H1 (cell line): ENCODE measurements at regions not wholly inside any gene's neighbourhood (a gene's known extent, or its start where the extent isn't known, plus 50 kb on each side); places are given as distances from the start of the nearest gene placed in this dataset.

Experiments
- CTCF ChIA-PET: fragments of 300-600 bp; sonication (Branson Sonifier 250); formaldehyde crosslinking; loops from one replicate; lab custom pipeline; 2021; ENCODE audit not compliant: partially characterized antibody; lab: Charles Lee
- POLR2A ChIA-PET: fragments of 300-600 bp; sonication (Branson Sonifier 250); formaldehyde crosslinking; loops from one replicate; lab custom pipeline; 2021; ENCODE audit warnings: inconsistent platforms; ENCODE audit not compliant: partially characterized antibody; lab: Charles Lee
- DNase-seq, 2 experiments: peaks; one replicate each; pipeline versions ENCODE4 v3.0.0 to v3.0.0-alpha.2; 2010 to 2022; ENCODE audit warnings: low spot score in 2 of 2, low read depth in 1 of 2, mixed read lengths in 1 of 2
- FAIRE-seq: peaks from 2 replicates; lab custom pipeline; 2011; peaks lifted over from hg19 to GRCh38; lab: Jason Lieb, UNC
- H2AFZ ChIP-seq: 2 replicates; pipeline ENCODE4 v1.8.1; 2012; ENCODE audit warnings: low read length, inconsistent platforms
- H2AK5ac ChIP-seq: 2 replicates; pipeline ENCODE4 v1.6.1; 2013; ENCODE audit warnings: low read depth, low read length
- H2BK120ac ChIP-seq: replicated peaks from 2 replicates; pipeline ENCODE3; 2013; ENCODE audit warnings: low read depth, low read length, inconsistent platforms
- H2BK12ac ChIP-seq: 2 replicates; pipeline ENCODE4 v1.6.1; 2013; ENCODE audit warnings: low read depth, low read length
- H2BK15ac ChIP-seq: 2 replicates; pipeline ENCODE4 v1.6.1; 2013; ENCODE audit warnings: low read length
- H2BK20ac ChIP-seq: 2 replicates; pipeline ENCODE4 v1.6.1; 2013; ENCODE audit warnings: low read length
- H2BK5ac ChIP-seq: 2 replicates; pipeline ENCODE4 v1.6.1; 2013; ENCODE audit warnings: low read depth, low read length
- H3K14ac ChIP-seq: 2 replicates; pipeline ENCODE4 v1.6.1; 2013; ENCODE audit warnings: inconsistent platforms; ENCODE audit not compliant: insufficient read length
- H3K18ac ChIP-seq: 2 replicates; pipeline ENCODE4 v1.6.1; 2013; ENCODE audit warnings: low read length; ENCODE audit errors: extremely low read depth
- H3K23ac ChIP-seq: 2 replicates; pipeline ENCODE4 v1.6.1; 2013; ENCODE audit warnings: inconsistent platforms; ENCODE audit not compliant: insufficient read length
- H3K23me2 ChIP-seq: 2 replicates; pipeline ENCODE4 v1.6.1; 2013; ENCODE audit warnings: low read depth, low read length
- H3K27ac ChIP-seq: 2 replicates; pipeline ENCODE4 v1.6.1; 2011; ENCODE audit warnings: low read depth, low read length, inconsistent platforms
- H3K27me3 ChIP-seq, 4 experiments: replicated peaks in 1 of 4; 1 replicate in 1 of 4; 2 replicates in 3 of 4; pipeline versions ENCODE4 v1.6.1 to v1.8.1; 2011 to 2013; ENCODE audit warnings: low read length in 3 of 4, mild to moderate bottlenecking in 3 of 4, inconsistent platforms in 2 of 4, mixed read lengths in 2 of 4, moderate library complexity in 1 of 4; ENCODE audit not compliant: control insufficient read depth in 3 of 4, insufficient read depth in 3 of 4; ENCODE audit errors: extremely low read depth in 1 of 4
- H3K36me3 ChIP-seq, 4 experiments: 2 replicates each; pipeline versions ENCODE4 v1.6.1 to v1.8.1; 2011 to 2013; ENCODE audit warnings: mild to moderate bottlenecking in 4 of 4, low read length in 3 of 4, moderate library complexity in 2 of 4, control low read depth in 1 of 4, inconsistent platforms in 1 of 4; ENCODE audit not compliant: insufficient read depth in 4 of 4, control insufficient read depth in 2 of 4
- H3K4ac ChIP-seq: replicated peaks from 2 replicates; pipeline ENCODE3; 2013; ENCODE audit warnings: low read length, low read depth, mixed read lengths, inconsistent platforms; ENCODE audit not compliant: insufficient read length
- H3K4me1 ChIP-seq, 4 experiments: replicated peaks in 1 of 4; 1 replicate in 1 of 4; 2 replicates in 3 of 4; pipeline versions ENCODE4 v1.6.1 to v1.8.1; 2011 to 2013; ENCODE audit warnings: low read length in 3 of 4, inconsistent platforms in 2 of 4, mixed read lengths in 1 of 4; ENCODE audit not compliant: insufficient read depth in 4 of 4, control insufficient read depth in 3 of 4
- H3K4me2 ChIP-seq, 2 experiments: 2 replicates each; pipeline versions ENCODE4 v1.6.1 to v1.8.1; 2011 to 2013; ENCODE audit warnings: low read depth in 2 of 2, low read length in 2 of 2, control low read depth in 1 of 2, inconsistent platforms in 1 of 2, mild to moderate bottlenecking in 1 of 2; ENCODE audit not compliant: insufficient read depth in 1 of 2
- H3K4me3 ChIP-seq, 4 experiments: fragments of 200-600, 300-600 bp in 1 of 4; sonication (generic), shearing (Covaris generic), sonication (Bioruptor Twin) in 1 of 4; 2 replicates each; pipeline versions ENCODE4 v1.5.1 to v1.8.1; 2011 to 2016; ENCODE audit warnings: low read length in 4 of 4, low read depth in 3 of 4, control low read depth in 2 of 4, inconsistent platforms in 2 of 4, mild to moderate bottlenecking in 2 of 4, mixed read lengths in 1 of 4, moderate library complexity in 1 of 4; ENCODE audit not compliant: insufficient read depth in 2 of 4; ENCODE audit errors: extremely low read depth in 1 of 4
- H3K56ac ChIP-seq: replicated peaks from 2 replicates; pipeline ENCODE3; 2013; ENCODE audit warnings: low read depth, mild to moderate bottlenecking, mixed read lengths, low read length, inconsistent platforms; ENCODE audit not compliant: insufficient read length
- H3K79me1 ChIP-seq: 2 replicates; pipeline ENCODE4 v1.6.1; 2013; ENCODE audit warnings: low read depth, low read length, control low read depth
- H3K79me2 ChIP-seq, 2 experiments: 2 replicates each; pipeline versions ENCODE4 v1.6.1 to v1.8.1; 2012 to 2013; ENCODE audit warnings: low read length in 2 of 2, mild to moderate bottlenecking in 2 of 2, inconsistent platforms in 1 of 2; ENCODE audit not compliant: insufficient read depth in 2 of 2, control insufficient read depth in 1 of 2
- H3K9ac ChIP-seq, 4 experiments: replicated peaks in 1 of 4; 1 replicate in 1 of 4; 2 replicates in 3 of 4; pipeline versions ENCODE4 v1.6.1 to v1.8.1; 2011 to 2013; ENCODE audit warnings: low read depth in 3 of 4, low read length in 3 of 4, control low read depth in 2 of 4, mild to moderate bottlenecking in 2 of 4, moderate library complexity in 2 of 4, inconsistent platforms in 1 of 4; ENCODE audit errors: extremely low read depth in 1 of 4
- H3K9me3 ChIP-seq, 2 experiments: 2 replicates each; pipeline versions ENCODE4 v1.6.1 to v1.8.1; 2012 to 2013; ENCODE audit warnings: mild to moderate bottlenecking in 2 of 2, moderate library complexity in 2 of 2, control low read depth in 1 of 2, inconsistent platforms in 1 of 2, low read depth in 1 of 2, low read length in 1 of 2, mixed read lengths in 1 of 2; ENCODE audit not compliant: insufficient read depth in 2 of 2
- H4K20me1 ChIP-seq, 2 experiments: replicated peaks in 1 of 2; 2 replicates each; pipeline versions ENCODE3 to v1.8.1; 2011 to 2013; ENCODE audit warnings: inconsistent platforms in 2 of 2, low read length in 2 of 2, mild to moderate bottlenecking in 1 of 2; ENCODE audit not compliant: insufficient read depth in 2 of 2, control insufficient read depth in 1 of 2
- H4K5ac ChIP-seq: 2 replicates; pipeline ENCODE4 v1.6.1; 2013; ENCODE audit warnings: low read length, low read depth, mixed read lengths, inconsistent platforms; ENCODE audit not compliant: insufficient read length
- H4K8ac ChIP-seq: 2 replicates; pipeline ENCODE4 v1.8.0; 2013; ENCODE audit warnings: mild to moderate bottlenecking, moderate library complexity, low read length, inconsistent platforms; ENCODE audit not compliant: insufficient read depth; ENCODE audit errors: extremely low read depth
- H4K91ac ChIP-seq: replicated peaks from 2 replicates; pipeline ENCODE3; 2013; ENCODE audit warnings: low read length, mixed read lengths, inconsistent platforms; ENCODE audit not compliant: insufficient read length
- ASH2L ChIP-seq: fragments of 200-600, 300-600 bp; sonication (generic); IDR thresholded peaks from one replicate; pipeline ENCODE4 v1.7.1; 2017; ENCODE audit warnings: low read length
- CREB1 ChIP-seq: IDR thresholded peaks from 2 replicates; pipeline ENCODE4 v1.6.1; 2012; ENCODE audit warnings: inconsistent platforms
- GABPA ChIP-seq: IDR thresholded peaks from 2 replicates; pipeline ENCODE4 v1.6.1; 2011; ENCODE audit warnings: mild to moderate bottlenecking, low read length, moderate library complexity, borderline replicate concordance; ENCODE audit not compliant: insufficient read depth
- JUN ChIP-seq: IDR thresholded peaks from 2 replicates; pipeline ENCODE4 v1.6.1; 2011; ENCODE audit warnings: low read depth, mild to moderate bottlenecking, improper control_type of control experiment, low read length
- KDM1A ChIP-seq: fragments of 200-600, 300-600 bp; sonication (generic); IDR thresholded peaks from 2 replicates; pipeline ENCODE4 v1.7.1; 2016; ENCODE audit warnings: mild to moderate bottlenecking, low read length, borderline replicate concordance
- RBBP5 ChIP-seq: IDR thresholded peaks from 2 replicates; pipeline ENCODE4 v1.7.1; 2012; ENCODE audit warnings: low read depth, mild to moderate bottlenecking, inconsistent platforms, low read length, moderate library complexity, borderline replicate concordance
- RFX5 ChIP-seq: IDR thresholded peaks from 2 replicates; pipeline ENCODE4 v1.6.1; 2011; ENCODE audit warnings: low read depth, low read length, improper control_type of control experiment, borderline replicate concordance
- RNF2 ChIP-seq: fragments of 200-900, 300-1000 bp; sonication (generic); IDR thresholded peaks from 2 replicates; pipeline ENCODE4 v1.7.1; 2016; ENCODE audit warnings: borderline replicate concordance, low read depth, mild to moderate bottlenecking, antibody characterized with exemption, low read length; ENCODE audit not compliant: poor library complexity, severe bottlenecking; ENCODE audit errors: missing control alignments
- SIRT6 ChIP-seq: IDR thresholded peaks from one replicate; pipeline ENCODE4 v1.7.1; 2012; ENCODE audit warnings: low read length, inconsistent platforms
- SP1 ChIP-seq: IDR thresholded peaks from 2 replicates; pipeline ENCODE4 v1.6.1; 2011; ENCODE audit warnings: low read depth, low read length
- TBP ChIP-seq: IDR thresholded peaks from 2 replicates; pipeline ENCODE4 v1.6.1; 2011; ENCODE audit warnings: low read depth, low read length, improper control_type of control experiment
- YY1 ChIP-seq: IDR thresholded peaks from 2 replicates; pipeline ENCODE4 v1.6.1; 2011; ENCODE audit warnings: low read depth, mild to moderate bottlenecking, low read length
- WGBS, 2 experiments: shearing (Covaris generic) in 1 of 2; methylation state at CpG; one replicate each; pipeline versions ENCODE4 v1.1.6 to v1.1.7; 2013 to 2015; ENCODE audit warnings: low lambda C conversion rate in 2 of 2, mixed read lengths in 2 of 2, inconsistent platforms in 1 of 2, low coverage in 1 of 2, missing lambda C conversion rate in 1 of 2; ENCODE audit not compliant: insufficient replicate concordance in 2 of 2, insufficient coverage in 1 of 2, insufficient read length in 1 of 2; ENCODE audit errors: extremely low coverage in 1 of 2, missing lambda C conversion rate in 1 of 2; 5-methylcytosine and 5-hydroxymethylcytosine counted together

DNA sequence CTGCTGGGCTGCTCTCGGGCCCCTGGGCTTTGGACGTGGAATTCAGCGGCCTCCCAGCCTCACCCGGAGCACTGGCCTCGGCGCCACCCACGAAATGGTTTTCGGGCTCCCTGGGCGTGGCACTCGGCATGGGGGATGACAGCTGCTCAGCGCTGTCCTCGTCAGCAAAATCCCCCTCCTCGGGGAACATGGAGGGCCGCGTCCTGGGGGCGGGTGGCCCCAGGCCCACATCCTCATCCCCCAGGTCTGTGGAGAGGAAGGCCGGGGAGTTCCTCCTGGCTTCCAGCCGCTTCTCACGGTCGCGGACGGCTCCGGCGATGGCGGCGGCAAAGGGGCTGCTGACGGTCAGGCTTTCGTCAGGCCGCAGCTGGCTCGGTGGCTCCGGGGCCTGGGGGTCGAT lies 88.4 kb downstream of the CTTN start:
- no peak overlapping the region for H3K23ac ChIP-seq
- TF ChIP-seq SIRT6, result no peak
- no peak for TF ChIP-seq SP1
- no peak for TF ChIP-seq ASH2L
- no peak for TF ChIP-seq JUN
- TF ChIP-seq RBBP5, result no peak
- no peak for TF ChIP-seq YY1
- TF ChIP-seq KDM1A, result no peak
- TF ChIP-seq RNF2, result no peak
- TF ChIP-seq TBP, result no peak
- no peak for TF ChIP-seq CREB1
- no peak for TF ChIP-seq GABPA
- no peak for TF ChIP-seq RFX5
- TF ChIP-seq, all 59 proteins: peak for 0
- no peak overlapping the region for H3K14ac ChIP-seq
- H2AFZ ChIP-seq, result no peak overlapping the region
- H2AK5ac ChIP-seq, result no peak overlapping the region
- no peaks in the 10 kb centered on the region; a peak in 1 of 7 replicates for H3K27me3 ChIP-seq
- no peak overlapping the region for H4K5ac ChIP-seq
- WGBS, 2 experiments, result 90% methylated on average over 32 of the region's 32 CpGs; no CpG with 5 or more reads in 1 of the 2 experiments
- H3K9ac ChIP-seq, result no peak overlapping the region
- no peak overlapping the region for H2BK20ac ChIP-seq
- no peak overlapping the region for H2BK120ac ChIP-seq
- H3K9me3 ChIP-seq, result peaks cover 12 to 15% of the 10 kb centered on the region in 2 experiments; a peak in 3 of 4 replicates
- H4K8ac ChIP-seq, result no peak overlapping the region
- ChIA-PET POLR2A (no interaction called here), CTCF (interaction anchor here (1.0 to 3.1 kb wide), 2 partner anchors 10 to 17 kb away, joined by 3 to 8 read pairs; no protein-coding TSS in a partner anchor)
- no peak overlapping the region for H4K91ac ChIP-seq
- FAIRE-seq (no peak), DNase-seq (no peak)
- H3K4me3 ChIP-seq, result no peak overlapping the region
- H3K27ac ChIP-seq, result no peak overlapping the region
- H3K4me1 ChIP-seq, result no peaks in the 10 kb centered on the region
- no peak overlapping the region for H3K4ac ChIP-seq
- no peaks in the 10 kb centered on the region for H4K20me1 ChIP-seq
- H2BK5ac ChIP-seq, result no peak overlapping the region
- H3K79me1 ChIP-seq, result no peaks in the 10 kb centered on the region
- H2BK12ac ChIP-seq, result no peak overlapping the region
- H3K23me2 ChIP-seq, result no peaks in the 10 kb centered on the region
- peaks cover 0 to 24% (median 6%) of the 10 kb centered on the region in 4 experiments; a peak in 6 of 8 replicates for H3K36me3 ChIP-seq
- no peak overlapping the region for H2BK15ac ChIP-seq
- no peaks in the 10 kb centered on the region for H3K79me2 ChIP-seq
- H3K4me2 ChIP-seq, result no peak overlapping the region
- no peak overlapping the region for H3K18ac ChIP-seq
- H3K56ac ChIP-seq, result no peak overlapping the region
